ENCODE measurements at regions not wholly inside any gene's neighbourhood (a gene's known extent, or its start where the extent isn't known, plus 50 kb on each side); places are given as distances from the start of the nearest gene placed in this dataset.

DNA sequence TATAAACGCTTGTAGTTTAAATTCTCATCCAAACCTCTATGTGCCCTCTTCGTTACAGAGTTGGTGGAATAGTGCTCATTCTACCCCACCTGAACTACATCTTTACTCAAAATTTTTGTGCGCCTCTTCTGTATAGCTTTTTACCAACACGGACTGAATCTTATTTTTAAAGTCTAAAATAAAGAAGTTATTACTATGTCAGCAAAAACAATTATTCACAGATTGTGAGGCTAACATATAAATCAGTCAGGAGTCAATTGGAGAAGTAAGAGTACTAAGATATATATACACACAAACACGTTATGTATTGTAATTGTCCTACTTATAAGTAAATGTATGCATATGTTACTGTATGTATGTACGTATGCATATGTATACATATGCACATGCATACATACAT, 274.9 kb upstream of the ADGRL4 start:
- TF ChIP-seq CTCF (IDR thresholded peaks at IDR 0.05; ENCODE audit: insufficient read depth, low read length) (no peak), GABPA (IDR thresholded peaks at IDR 0.05; ENCODE audit: low read depth) (no peak), POLR2AphosphoS5 (IDR thresholded peaks at IDR 0.05; ENCODE audit: low read depth) (no peak)
